IMR-90 (cell line): ENCODE measurements at regions not wholly inside any gene's neighbourhood (a gene's known extent, or its start where the extent isn't known, plus 50 kb on each side); places are given as distances from the start of the nearest gene placed in this dataset.

Experiments used
- ATAC-seq: fragments of 200-7000 bp; cut with Tn5 transposase; 2 replicates; pipeline ENCODE4 v1.9.1; 2020; ENCODE audit warnings: low read depth, mild to moderate bottlenecking, moderate library complexity
- BruUV-seq: library from RNA; stranded (reverse); fragments of 400-500 nt; replicated peaks from 2 replicates; lab custom pipeline; 2021; lab: Mats Ljungman, UMichigan
- CTCF ChIA-PET: fragments of 300-600 bp; formaldehyde crosslinking; extraction: SDS; loops from one replicate; lab custom pipeline; 2021; ENCODE audit warnings: antibody characterized with exemption; lab: Yijun Ruan, JAX
- POLR2A ChIA-PET: fragments of 300-600 bp; sonication (Branson Sonifier 250); formaldehyde crosslinking; loops from one replicate; lab custom pipeline; 2022; ENCODE audit warnings: antibody characterized with exemption; ENCODE audit not compliant: unreplicated experiment; lab: Charles Lee
- DNase-seq: peaks from one replicate; pipeline ENCODE4 v3.0.0; 2013
- H2AFZ ChIP-seq: replicated peaks from 2 replicates; pipeline ENCODE3; 2013; ENCODE audit warnings: low read length, mild to moderate bottlenecking; ENCODE audit not compliant: poor library complexity
- H2AK5ac ChIP-seq: 2 replicates; pipeline ENCODE4 v1.6.1; 2013; ENCODE audit warnings: low read depth, low read length, inconsistent platforms
- H2AK9ac ChIP-seq: replicated peaks from 2 replicates; pipeline ENCODE3; 2013; ENCODE audit warnings: mild to moderate bottlenecking, low read depth, low read length, moderate library complexity; ENCODE audit not compliant: poor library complexity
- H2BK120ac ChIP-seq: 2 replicates; pipeline ENCODE4 v1.6.1; 2013; ENCODE audit warnings: low read depth, low read length, inconsistent platforms
- H2BK15ac ChIP-seq: 3 replicates; pipeline ENCODE4 v1.6.1; 2013; ENCODE audit warnings: low read depth, low read length, inconsistent platforms
- H2BK20ac ChIP-seq: 2 replicates; pipeline ENCODE4 v1.6.1; 2013; ENCODE audit warnings: low read depth, mild to moderate bottlenecking, inconsistent platforms, low read length, moderate library complexity
- H2BK5ac ChIP-seq: 2 replicates; pipeline ENCODE4 v1.6.1; 2013; ENCODE audit warnings: mild to moderate bottlenecking, low read depth, low read length, inconsistent platforms; ENCODE audit not compliant: poor library complexity, severe bottlenecking
- H3K14ac ChIP-seq: replicated peaks from 2 replicates; pipeline ENCODE4 v1.6.1; 2013; ENCODE audit warnings: low read depth, low read length, inconsistent platforms
- H3K18ac ChIP-seq: 2 replicates; pipeline ENCODE4 v1.6.1; 2013; ENCODE audit warnings: low read depth, low read length, control low read depth
- H3K23ac ChIP-seq: 2 replicates; pipeline ENCODE4 v1.6.1; 2013; ENCODE audit warnings: low read depth, low read length, inconsistent platforms
- H3K27ac ChIP-seq: 2 replicates; pipeline ENCODE4 v1.5.1; 2013; ENCODE audit warnings: mild to moderate bottlenecking, control low read depth, low read length; ENCODE audit not compliant: insufficient read depth
- H3K27me3 ChIP-seq: 2 replicates; pipeline ENCODE4 v1.6.1; 2013; ENCODE audit warnings: low read length; ENCODE audit not compliant: control insufficient read depth, insufficient read depth
- H3K36me3 ChIP-seq: 2 replicates; pipeline ENCODE4 v1.6.1; 2013; ENCODE audit warnings: low read length, mixed read lengths; ENCODE audit not compliant: control insufficient read depth, insufficient read depth
- H3K4ac ChIP-seq: 2 replicates; pipeline ENCODE4 v1.6.1; 2013; ENCODE audit warnings: low read depth, low read length, inconsistent platforms
- H3K4me1 ChIP-seq: 2 replicates; pipeline ENCODE4 v1.6.1; 2013; ENCODE audit warnings: low read length, mixed read lengths; ENCODE audit not compliant: control insufficient read depth, insufficient read depth
- H3K4me2 ChIP-seq: 2 replicates; pipeline ENCODE4 v1.6.1; 2013; ENCODE audit warnings: low read depth, mild to moderate bottlenecking, control low read depth, low read length, moderate library complexity
- H3K4me3 ChIP-seq: 2 replicates; pipeline ENCODE4 v1.5.1; 2013; ENCODE audit warnings: low read depth, mild to moderate bottlenecking, control low read depth, low read length, moderate library complexity; ENCODE audit not compliant: insufficient read depth
- H3K56ac ChIP-seq: 2 replicates; pipeline ENCODE4 v1.6.1; 2013; ENCODE audit warnings: low read length, inconsistent platforms; ENCODE audit not compliant: insufficient read depth; ENCODE audit errors: extremely low read depth
- H3K79me1 ChIP-seq, 2 experiments: 2 replicates each; pipeline ENCODE4 v1.6.1; 2013; ENCODE audit warnings: low read length in 2 of 2, inconsistent platforms in 1 of 2, low read depth in 1 of 2
- H3K9ac ChIP-seq: 2 replicates; pipeline ENCODE4 v1.6.1; 2013; ENCODE audit warnings: low read depth, low read length, control low read depth
- H3K9me1 ChIP-seq: 2 replicates; pipeline ENCODE4 v1.6.1; 2013; ENCODE audit warnings: low read length, inconsistent platforms; ENCODE audit not compliant: insufficient read depth
- H3K9me3 ChIP-seq: 2 replicates; pipeline ENCODE4 v1.6.1; 2013; ENCODE audit warnings: low read length; ENCODE audit not compliant: control insufficient read depth, insufficient read depth
- H4K20me1 ChIP-seq: 2 replicates; pipeline ENCODE4 v1.6.1; 2013; ENCODE audit warnings: low read length, inconsistent platforms; ENCODE audit not compliant: insufficient read depth
- H4K5ac ChIP-seq: 2 replicates; pipeline ENCODE4 v1.6.1; 2013; ENCODE audit warnings: mild to moderate bottlenecking, low read depth, low read length, control low read depth
- H4K8ac ChIP-seq, 2 experiments: 2 replicates each; pipeline ENCODE4 v1.6.1; 2013; ENCODE audit warnings: low read depth in 2 of 2, low read length in 2 of 2, control low read depth in 1 of 2, inconsistent platforms in 1 of 2
- H4K91ac ChIP-seq: 2 replicates; pipeline ENCODE4 v1.6.1; 2013; ENCODE audit warnings: low read depth, low read length, inconsistent platforms; ENCODE audit not compliant: insufficient read depth
- BHLHE40 ChIP-seq: fragments of 150-350 bp; IDR thresholded peaks from 2 replicates; pipeline ENCODE4 v1.6.1; 2016; ENCODE audit warnings: mild to moderate bottlenecking, low read depth, low read length
- CEBPB ChIP-seq: IDR thresholded peaks from 2 replicates; pipeline ENCODE4 v1.6.1; 2012; ENCODE audit warnings: low read depth, low read length, improper control_type of control experiment
- CHD1 ChIP-seq: IDR thresholded peaks from 2 replicates; pipeline ENCODE4 v1.6.1; 2012; ENCODE audit warnings: low read depth, low read length, improper control_type of control experiment
- CTCF ChIP-seq: conservative IDR thresholded peaks from 2 replicates; pipeline ENCODE4 v1.5.1; 2012; ENCODE audit warnings: mild to moderate bottlenecking, low read depth, low read length, improper control_type of control experiment
- ELK1 ChIP-seq: fragments of 150-350 bp; IDR thresholded peaks from 2 replicates; pipeline ENCODE4 v1.6.1; 2016; ENCODE audit warnings: low read depth, mild to moderate bottlenecking, low read length, moderate library complexity, borderline replicate concordance
- FOS ChIP-seq: fragments of 150-350 bp; IDR thresholded peaks from 2 replicates; pipeline ENCODE4 v1.6.1; 2016; ENCODE audit warnings: low read depth, low read length
- MAFK ChIP-seq: IDR thresholded peaks from 2 replicates; pipeline ENCODE4 v1.6.1; 2012; ENCODE audit warnings: low read depth, low read length, improper control_type of control experiment
- MAZ ChIP-seq: IDR thresholded peaks from 2 replicates; pipeline ENCODE4 v1.6.1; 2012; ENCODE audit warnings: low read depth, mild to moderate bottlenecking, low read length, improper control_type of control experiment, moderate library complexity, borderline replicate concordance
- MXI1 ChIP-seq: IDR thresholded peaks from 2 replicates; pipeline ENCODE4 v1.6.1; 2012; ENCODE audit warnings: low read depth, mild to moderate bottlenecking, low read length, moderate library complexity, borderline replicate concordance
- NFE2L2 ChIP-seq: fragments of 150-350 bp; IDR thresholded peaks from 2 replicates; pipeline ENCODE4 v1.6.1; 2016; ENCODE audit warnings: low read depth, mild to moderate bottlenecking, low read length
- POLR2A ChIP-seq: IDR thresholded peaks from 2 replicates; pipeline ENCODE4 v1.6.1; 2012; ENCODE audit warnings: mild to moderate bottlenecking, low read depth, low read length
- RAD21 ChIP-seq: IDR thresholded peaks from 2 replicates; pipeline ENCODE4 v1.6.1; 2012; ENCODE audit warnings: low read length, improper control_type of control experiment
- RCOR1 ChIP-seq: IDR thresholded peaks from 2 replicates; pipeline ENCODE4 v1.6.1; 2012; ENCODE audit warnings: mild to moderate bottlenecking, low read length, improper control_type of control experiment; ENCODE audit not compliant: insufficient replicate concordance
- RFX5 ChIP-seq: IDR thresholded peaks from 2 replicates; pipeline ENCODE4 v1.8.0; 2012; ENCODE audit warnings: low read depth, mild to moderate bottlenecking, low read length, moderate library complexity
- SMC3 ChIP-seq: fragments of 150-350 bp; IDR thresholded peaks from 2 replicates; pipeline ENCODE4 v1.6.1; 2016; ENCODE audit warnings: low read depth, mild to moderate bottlenecking, antibody characterized with exemption, low read length, moderate library complexity
- USF2 ChIP-seq: fragments of 150-350 bp; IDR thresholded peaks from 2 replicates; pipeline ENCODE4 v1.6.1; 2017; ENCODE audit warnings: mild to moderate bottlenecking, antibody characterized with exemption, low read length, low read depth
- WGBS, 2 experiments: methylation state at CpG; one replicate each; pipeline versions ENCODE4 v1.1.5 to v1.1.7; 2013; ENCODE audit warnings: missing lambda C conversion rate in 2 of 2; ENCODE audit not compliant: insufficient read length in 1 of 2; ENCODE audit errors: extremely low coverage in 2 of 2; 5-methylcytosine and 5-hydroxymethylcytosine counted together
- dilution Hi-C: fragments of 300-500 bp; cut with HindIII; formaldehyde crosslinking; loops from one replicate; pipeline ENCODE4 v1.14.3; 2018; ENCODE audit warnings: low sequenced_read_pairs; ENCODE audit not compliant: unreplicated experiment
- in situ Hi-C: fragments of 300-500 bp; cut with MboI; formaldehyde crosslinking; loops from 3 replicates; pipeline ENCODE4 v1.14.3; 2019; ENCODE audit warnings: low sequenced_read_pairs, inconsistent platforms, mixed read lengths
- intact Hi-C: fragments of 100-400 bp; cut with micrococcal nuclease; formaldehyde crosslinking; loops from 2 replicates; pipeline ENCODE4 v1.10.0; 2022

GRCh38 chr14:48251290-48251689 is 575.9 kb upstream of the MDGA2 start:
- TF ChIP-seq RAD21 (no peak), ELK1 (no peak), MAFK (no peak), BHLHE40 (no peak), CTCF (no peak), CEBPB (no peak), POLR2A (no peak), SMC3 (no peak), RFX5 (no peak), MAZ (no peak), USF2 (no peak), NFE2L2 (no peak), FOS (no peak), MXI1 (no peak), RCOR1 (no peak), CHD1 (no peak)
- H4K91ac ChIP-seq: no peak overlapping the region
- ATAC-seq: no peak
- H2BK20ac ChIP-seq: no peak overlapping the region
- ChIA-PET POLR2A (no interaction called here), CTCF (no interaction called here)
- no peaks in the 10 kb centered on the region for H3K9me1 ChIP-seq
- H3K23ac ChIP-seq: no peak overlapping the region
- intact Hi-C loops (no loop called here), in situ Hi-C loops (no loop called here), dilution Hi-C loops (no loop called here)
- H3K18ac ChIP-seq: no peak overlapping the region
- no peaks in the 10 kb centered on the region for H3K79me1 ChIP-seq
- no peak overlapping the region for H3K14ac ChIP-seq
- H4K8ac ChIP-seq: no peak overlapping the region
- no peak overlapping the region for H2BK5ac ChIP-seq
- H3K56ac ChIP-seq: no peak overlapping the region
- no peak overlapping the region for H2AFZ ChIP-seq
- H3K36me3 ChIP-seq: no peaks in the 10 kb centered on the region
- no peak overlapping the region for H3K9ac ChIP-seq
- no peak overlapping the region for H2BK120ac ChIP-seq
- H3K27ac ChIP-seq: no peak overlapping the region
- no peak overlapping the region for H2AK9ac ChIP-seq
- no peak overlapping the region for H3K4me3 ChIP-seq
- H3K4me1 ChIP-seq: no peaks in the 10 kb centered on the region
- H3K4ac ChIP-seq: no peak overlapping the region
- no peak overlapping the region for H3K4me2 ChIP-seq
- H3K9me3 ChIP-seq: no peaks in the 10 kb centered on the region
- WGBS, 2 experiments: no CpG with 5 or more reads among the region's 5 CpGs
- no TSS peak for BruUV-seq
- no peak overlapping the region for H2AK5ac ChIP-seq
- no peak for DNase-seq
- no peaks in the 10 kb centered on the region for H4K20me1 ChIP-seq
- no peaks in the 10 kb centered on the region for H3K27me3 ChIP-seq
- no peak overlapping the region for H4K5ac ChIP-seq
- no peak overlapping the region for H2BK15ac ChIP-seq
